WTC11 (cell line): ENCODE measurements at regions not wholly inside any gene's neighbourhood (a gene's known extent, or its start where the extent isn't known, plus 50 kb on each side); places are given as distances from the start of the nearest gene placed in this dataset.

Experiments used
- ATAC-seq: fragments of 200-7000 bp; cut with Tn5 transposase; 2 replicates; pipeline ENCODE4 v1.10.0; 2021; ENCODE audit warnings: mild to moderate bottlenecking, moderate library complexity
- CTCF ChIA-PET: fragments of 300-600 bp; sonication (Branson Sonifier 250); formaldehyde crosslinking; loops from one replicate; lab custom pipeline; 2021; ENCODE audit warnings: antibody characterized with exemption; lab: Charles Lee
- POLR2A ChIA-PET: fragments of 350-600 bp; sonication (Branson Sonifier 250); formaldehyde crosslinking; loops from one replicate; lab custom pipeline; 2021; ENCODE audit warnings: antibody characterized with exemption; lab: Charles Lee
- DNase-seq: peaks from one replicate; pipeline ENCODE4 v3.0.0; 2021; ENCODE audit warnings: low spot score
- H3K27ac Mint-ChIP-seq: 2 replicates; pipeline ENCODE4 v1.8.0; 2021; ENCODE audit warnings: mixed read lengths
- H3K27me3 Mint-ChIP-seq: 2 replicates; pipeline ENCODE4 v1.8.0; 2021; ENCODE audit warnings: low read depth, mild to moderate bottlenecking, moderate library complexity, mixed read lengths
- H3K36me3 Mint-ChIP-seq: 2 replicates; pipeline ENCODE4 v1.8.0; 2021; ENCODE audit warnings: mixed read lengths
- H3K4me1 Mint-ChIP-seq: 2 replicates; pipeline ENCODE4 v1.8.0; 2022; ENCODE audit warnings: mixed read lengths
- H3K4me3 Mint-ChIP-seq: 2 replicates; pipeline ENCODE4 v1.8.0; 2021; ENCODE audit warnings: mild to moderate bottlenecking, moderate library complexity, mixed read lengths
- H3K9me3 Mint-ChIP-seq: 2 replicates; pipeline ENCODE4 v1.8.0; 2021; ENCODE audit warnings: mixed read lengths
- E2F4 ChIP-seq: sonication (generic); formaldehyde crosslinking; IDR thresholded peaks from 2 replicates; pipeline ENCODE4 v1.8.1; 2022; ENCODE audit warnings: low read depth, mild to moderate bottlenecking, moderate library complexity, missing genetic modification reagents, borderline replicate concordance
- ELF4 ChIP-seq: sonication (generic); formaldehyde crosslinking; IDR thresholded peaks from 2 replicates; pipeline ENCODE4 v1.8.1; 2022; ENCODE audit warnings: low read depth, mild to moderate bottlenecking, moderate library complexity, missing genetic modification reagents
- EMX1 ChIP-seq: fragments of 250-450 bp; sonication (Bioruptor Pico); IDR thresholded peaks from 2 replicates; pipeline ENCODE4 v1.8.0; 2021; ENCODE audit warnings: mild to moderate bottlenecking
- FOXJ3 ChIP-seq: sonication (generic); formaldehyde crosslinking; IDR thresholded peaks from 2 replicates; pipeline ENCODE4 v1.9.0; 2021; ENCODE audit warnings: missing genetic modification reagents, mild to moderate bottlenecking, borderline replicate concordance
- GTF2I ChIP-seq: fragments of 250-450 bp; sonication (Bioruptor Pico); conservative IDR thresholded peaks from 2 replicates; pipeline ENCODE4 v1.4.0; 2021; ENCODE audit warnings: mild to moderate bottlenecking
- HMGA2 ChIP-seq: fragments of 250-450 bp; sonication (Bioruptor Pico); IDR thresholded peaks from 2 replicates; pipeline ENCODE4 v1.4.0; 2021; ENCODE audit warnings: mild to moderate bottlenecking, moderate library complexity
- KAT7 ChIP-seq: sonication (generic); formaldehyde crosslinking; IDR thresholded peaks from 2 replicates; pipeline ENCODE4 v1.8.1; 2023; ENCODE audit warnings: missing genetic modification reagents, mild to moderate bottlenecking, borderline replicate concordance
- PRRX2 ChIP-seq: fragments of 250-450 bp; sonication (Bioruptor Pico); IDR thresholded peaks from 2 replicates; pipeline ENCODE4 v1.8.0; 2021; ENCODE audit warnings: mild to moderate bottlenecking
- SMAD3 ChIP-seq: sonication (generic); formaldehyde crosslinking; IDR thresholded peaks from 2 replicates; pipeline ENCODE4 v1.8.0; 2022; ENCODE audit warnings: missing genetic modification reagents, mild to moderate bottlenecking, borderline replicate concordance
- SOX15 ChIP-seq: fragments of 250-450 bp; sonication (Bioruptor Pico); IDR thresholded peaks from 2 replicates; pipeline ENCODE4 v1.9.0; 2021; ENCODE audit warnings: mild to moderate bottlenecking
- TEAD1 ChIP-seq: sonication (generic); formaldehyde crosslinking; IDR thresholded peaks from 2 replicates; pipeline ENCODE4 v1.8.0; 2022; ENCODE audit warnings: mild to moderate bottlenecking, missing genetic modification reagents
- ZBTB21 ChIP-seq: sonication (generic); formaldehyde crosslinking; IDR thresholded peaks from 2 replicates; pipeline ENCODE4 v1.8.1; 2023; ENCODE audit warnings: mild to moderate bottlenecking, missing genetic modification reagents, borderline replicate concordance
- ZBTB43 ChIP-seq: sonication (generic); formaldehyde crosslinking; IDR thresholded peaks from 2 replicates; pipeline ENCODE4 v1.8.1; 2023; ENCODE audit warnings: mild to moderate bottlenecking, missing genetic modification reagents
- ZNF396 ChIP-seq: fragments of 250-450 bp; sonication (Bioruptor Pico); IDR thresholded peaks from 2 replicates; pipeline ENCODE4 v1.8.0; 2021; ENCODE audit warnings: mild to moderate bottlenecking, moderate library complexity, borderline replicate concordance
- ZNF423 ChIP-seq: fragments of 250-450 bp; sonication (Bioruptor Pico); IDR thresholded peaks from 2 replicates; pipeline ENCODE4 v2.1.2; 2022; ENCODE audit warnings: mild to moderate bottlenecking, moderate library complexity
- TF ChIP-seq, protein P1 (sequence below): sonication (generic); formaldehyde crosslinking; IDR thresholded peaks from 2 replicates; pipeline ENCODE4 v1.8.0; 2022; ENCODE audit warnings: missing genetic modification reagents
- TF ChIP-seq, protein P2 (sequence below): sonication (generic); formaldehyde crosslinking; IDR thresholded peaks from 2 replicates; pipeline ENCODE4 v1.8.1; 2023; ENCODE audit warnings: mild to moderate bottlenecking, missing genetic modification reagents, moderate library complexity
- TF ChIP-seq, protein P3 (sequence below): sonication (generic); formaldehyde crosslinking; IDR thresholded peaks from 2 replicates; pipeline ENCODE4 v1.8.1; 2022; ENCODE audit warnings: missing genetic modification reagents, borderline replicate concordance
- TF ChIP-seq, protein P4 (sequence below): fragments of 250-450 bp; sonication (Bioruptor Pico); IDR thresholded peaks from 2 replicates; pipeline ENCODE4 v1.9.0; 2021; ENCODE audit warnings: moderate library complexity, mild to moderate bottlenecking, inconsistent platforms, borderline replicate concordance

DNA sequence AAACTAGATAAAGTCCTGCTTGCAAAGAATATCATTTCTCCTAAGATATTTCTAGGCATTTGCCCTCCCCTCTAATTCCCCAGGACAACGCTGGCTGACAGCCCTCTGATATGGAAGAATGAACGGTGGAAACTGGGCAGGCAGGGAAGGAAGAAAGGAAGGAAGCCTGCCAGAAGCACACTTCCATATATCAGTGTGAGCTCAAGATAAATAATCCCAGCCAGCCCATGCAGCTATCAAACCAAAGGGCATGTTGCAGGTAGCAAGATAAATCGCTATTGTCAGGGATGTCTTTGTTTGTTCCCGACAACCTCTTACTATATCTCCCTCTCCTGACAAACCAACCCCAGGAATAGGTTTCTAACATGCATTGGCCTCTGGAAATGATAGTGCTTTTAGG, 412.8 kb downstream of the HNRNPD start:
- CTCF ChIA-PET, result no interaction called here
- H3K36me3 Mint-ChIP-seq, result no peaks in the 10 kb centered on the region
- no peaks in the 10 kb centered on the region for H3K27me3 Mint-ChIP-seq
- ATAC-seq, result no peak
- H3K4me3 Mint-ChIP-seq, result no peak overlapping the region
- H3K4me1 Mint-ChIP-seq, result peaks cover 32% of the 10 kb centered on the region
- TF ChIP-seq EMX1 (CRISPR knock-in tag), result no peak
- no peak for TF ChIP-seq ELF4 (CRISPR knock-in tag)
- TF ChIP-seq, protein P1, sequence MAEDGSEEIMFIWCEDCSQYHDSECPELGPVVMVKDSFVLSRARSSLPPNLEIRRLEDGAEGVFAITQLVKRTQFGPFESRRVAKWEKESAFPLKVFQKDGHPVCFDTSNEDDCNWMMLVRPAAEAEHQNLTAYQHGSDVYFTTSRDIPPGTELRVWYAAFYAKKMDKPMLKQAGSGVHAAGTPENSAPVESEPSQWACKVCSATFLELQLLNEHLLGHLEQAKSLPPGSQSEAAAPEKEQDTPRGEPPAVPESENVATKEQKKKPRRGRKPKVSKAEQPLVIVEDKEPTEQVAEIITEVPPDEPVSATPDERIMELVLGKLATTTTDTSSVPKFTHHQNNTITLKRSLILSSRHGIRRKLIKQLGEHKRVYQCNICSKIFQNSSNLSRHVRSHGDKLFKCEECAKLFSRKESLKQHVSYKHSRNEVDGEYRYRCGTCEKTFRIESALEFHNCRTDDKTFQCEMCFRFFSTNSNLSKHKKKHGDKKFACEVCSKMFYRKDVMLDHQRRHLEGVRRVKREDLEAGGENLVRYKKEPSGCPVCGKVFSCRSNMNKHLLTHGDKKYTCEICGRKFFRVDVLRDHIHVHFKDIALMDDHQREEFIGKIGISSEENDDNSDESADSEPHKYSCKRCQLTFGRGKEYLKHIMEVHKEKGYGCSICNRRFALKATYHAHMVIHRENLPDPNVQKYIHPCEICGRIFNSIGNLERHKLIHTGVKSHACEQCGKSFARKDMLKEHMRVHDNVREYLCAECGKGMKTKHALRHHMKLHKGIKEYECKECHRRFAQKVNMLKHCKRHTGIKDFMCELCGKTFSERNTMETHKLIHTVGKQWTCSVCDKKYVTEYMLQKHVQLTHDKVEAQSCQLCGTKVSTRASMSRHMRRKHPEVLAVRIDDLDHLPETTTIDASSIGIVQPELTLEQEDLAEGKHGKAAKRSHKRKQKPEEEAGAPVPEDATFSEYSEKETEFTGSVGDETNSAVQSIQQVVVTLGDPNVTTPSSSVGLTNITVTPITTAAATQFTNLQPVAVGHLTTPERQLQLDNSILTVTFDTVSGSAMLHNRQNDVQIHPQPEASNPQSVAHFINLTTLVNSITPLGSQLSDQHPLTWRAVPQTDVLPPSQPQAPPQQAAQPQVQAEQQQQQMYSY (CRISPR knock-in tag), result no peak
- no peak for TF ChIP-seq TEAD1
- TF ChIP-seq KAT7 (CRISPR knock-in tag), result no peak
- no peak for TF ChIP-seq SOX15
- no peak for TF ChIP-seq GTF2I (CRISPR knock-in tag)
- TF ChIP-seq ZNF423 (CRISPR knock-in tag), result no peak
- no peak for TF ChIP-seq HMGA2 (CRISPR knock-in tag)
- TF ChIP-seq ZBTB21 (CRISPR knock-in tag), result no peak
- TF ChIP-seq, protein P2, sequence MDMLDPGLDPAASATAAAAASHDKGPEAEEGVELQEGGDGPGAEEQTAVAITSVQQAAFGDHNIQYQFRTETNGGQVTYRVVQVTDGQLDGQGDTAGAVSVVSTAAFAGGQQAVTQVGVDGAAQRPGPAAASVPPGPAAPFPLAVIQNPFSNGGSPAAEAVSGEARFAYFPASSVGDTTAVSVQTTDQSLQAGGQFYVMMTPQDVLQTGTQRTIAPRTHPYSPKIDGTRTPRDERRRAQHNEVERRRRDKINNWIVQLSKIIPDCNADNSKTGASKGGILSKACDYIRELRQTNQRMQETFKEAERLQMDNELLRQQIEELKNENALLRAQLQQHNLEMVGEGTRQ (CRISPR knock-in tag), result no peak
- no peak for TF ChIP-seq ZNF396
- TF ChIP-seq PRRX2 (CRISPR knock-in tag), result no peak
- no peak for TF ChIP-seq FOXJ3
- TF ChIP-seq, protein P3, sequence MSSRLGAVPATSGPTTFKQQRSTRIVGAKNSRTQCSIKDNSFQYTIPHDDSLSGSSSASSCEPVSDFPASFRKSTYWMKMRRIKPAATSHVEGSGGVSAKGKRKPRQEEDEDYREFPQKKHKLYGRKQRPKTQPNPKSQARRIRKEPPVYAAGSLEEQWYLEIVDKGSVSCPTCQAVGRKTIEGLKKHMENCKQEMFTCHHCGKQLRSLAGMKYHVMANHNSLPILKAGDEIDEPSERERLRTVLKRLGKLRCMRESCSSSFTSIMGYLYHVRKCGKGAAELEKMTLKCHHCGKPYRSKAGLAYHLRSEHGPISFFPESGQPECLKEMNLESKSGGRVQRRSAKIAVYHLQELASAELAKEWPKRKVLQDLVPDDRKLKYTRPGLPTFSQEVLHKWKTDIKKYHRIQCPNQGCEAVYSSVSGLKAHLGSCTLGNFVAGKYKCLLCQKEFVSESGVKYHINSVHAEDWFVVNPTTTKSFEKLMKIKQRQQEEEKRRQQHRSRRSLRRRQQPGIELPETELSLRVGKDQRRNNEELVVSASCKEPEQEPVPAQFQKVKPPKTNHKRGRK (CRISPR knock-in tag), result no peak
- no peak for TF ChIP-seq ZBTB43 (CRISPR knock-in tag)
- TF ChIP-seq, protein P4, sequence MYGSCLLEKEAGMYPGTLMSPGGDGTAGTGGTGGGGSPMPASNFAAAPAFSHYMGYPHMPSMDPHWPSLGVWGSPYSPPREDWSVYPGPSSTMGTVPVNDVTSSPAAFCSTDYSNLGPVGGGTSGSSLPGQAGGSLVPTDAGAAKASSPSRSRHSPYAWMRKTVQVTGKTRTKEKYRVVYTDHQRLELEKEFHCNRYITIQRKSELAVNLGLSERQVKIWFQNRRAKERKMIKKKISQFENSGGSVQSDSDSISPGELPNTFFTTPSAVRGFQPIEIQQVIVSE (CRISPR knock-in tag), result no peak
- TF ChIP-seq SMAD3 (CRISPR knock-in tag), result no peak
- no peak for TF ChIP-seq E2F4 (CRISPR knock-in tag)
- TF ChIP-seq, all 79 proteins: peak for 0
- no peak overlapping the region for H3K27ac Mint-ChIP-seq
- POLR2A ChIA-PET, result no interaction called here
- H3K9me3 Mint-ChIP-seq, result no peaks in the 10 kb centered on the region
- DNase-seq, result no peak
